Thoracic aorta (tissue), 2 donors: ENCODE measurements at regions not wholly inside any gene's neighbourhood (a gene's known extent, or its start where the extent isn't known, plus 50 kb on each side); places are given as distances from the start of the nearest gene placed in this dataset.

Experiments used
- ATAC-seq: fragments of 150-250 bp; one replicate; pipeline ENCODE4 v1.8.0; 2017; ENCODE audit warnings: low read depth; ENCODE audit not compliant: insufficient number of reproducible peaks, low FRiP score
- DNase-seq: peaks from one replicate; pipeline ENCODE4 v3.0.0-alpha.2; 2020; ENCODE audit warnings: low spot score
- H3K27ac ChIP-seq, 2 donors: fragments of 200-600 bp; sonication (generic); 1 replicate in 1 of 2; 2 replicates in 1 of 2; pipeline ENCODE4 v1.5.1; 2016; ENCODE audit warnings: mild to moderate bottlenecking in 2 of 2, moderate library complexity in 2 of 2
- H3K27me3 ChIP-seq: fragments of 200-600 bp; sonication (generic); replicated peaks from 2 replicates; pipeline ENCODE4 v1.6.0; 2016; ENCODE audit warnings: mild to moderate bottlenecking; ENCODE audit not compliant: insufficient read depth
- H3K36me3 ChIP-seq: fragments of 200-600 bp; sonication (generic); one replicate; pipeline ENCODE4 v1.5.1; 2016
- H3K4me1 ChIP-seq, 2 donors: fragments of 200-600 bp; sonication (generic); 1 replicate in 1 of 2; 2 replicates in 1 of 2; pipeline versions ENCODE4 v1.5.1 to v1.6.0; 2016; ENCODE audit warnings: low read depth in 2 of 2, mild to moderate bottlenecking in 1 of 2; ENCODE audit not compliant: control insufficient read depth in 1 of 2
- H3K4me3 ChIP-seq: fragments of 200-600 bp; sonication (generic); 2 replicates; pipeline ENCODE4 v1.5.1; 2016; ENCODE audit warnings: mild to moderate bottlenecking
- H3K9me3 ChIP-seq: fragments of 200-600 bp; sonication (generic); 2 replicates; pipeline ENCODE4 v1.5.1; 2016
- CTCF ChIP-seq: fragments of 200-600 bp; sonication (generic); IDR thresholded peaks from one replicate; pipeline ENCODE4 v1.5.1; 2019; ENCODE audit warnings: antibody characterized with exemption

GRCh38 chr2:120844070-120844738, 108.5 kb downstream of the GLI2 start:
- DNase-seq (no peak), ATAC-seq (no peak)
- no peak overlapping the region for H3K4me3 ChIP-seq
- H3K36me3 ChIP-seq = no peaks in the 10 kb centered on the region
- H3K27me3 ChIP-seq = no peaks in the 10 kb centered on the region
- H3K9me3 ChIP-seq = no peaks in the 10 kb centered on the region
- TF ChIP-seq CTCF = no peak
- no peak overlapping the region for H3K27ac ChIP-seq
- peaks cover 0 to 10% of the 10 kb centered on the region in 2 donors for H3K4me1 ChIP-seq

- no peak for TF ChIP-seq CTCF
- DNase-seq (no peak), ATAC-seq (no peak)
- Histone ChIP-seq H3K9me3 (no peaks in the 10 kb centered on the region), H3K36me3 (no peaks in the 10 kb centered on the region), H3K4me3 (no peak overlapping the region), H3K4me1 (peaks cover 0 to 10% of the 10 kb centered on the region in 2 donors), H3K27me3 (no peaks in the 10 kb centered on the region), H3K27ac (no peak overlapping the region)
Observed at GRCh38 chr2:120845277-120845676, 109.6 kb downstream of the GLI2 start.

- no peaks in the 10 kb centered on the region for H3K36me3 ChIP-seq
- no peak overlapping the region for H3K27ac ChIP-seq
- TF ChIP-seq CTCF = no peak
- H3K4me3 ChIP-seq = no peak overlapping the region
- ATAC-seq (no peak), DNase-seq (no peak)
- H3K27me3 ChIP-seq = no peaks in the 10 kb centered on the region
- peaks cover 0 to 10% of the 10 kb centered on the region in 2 donors for H3K4me1 ChIP-seq
- H3K9me3 ChIP-seq = no peaks in the 10 kb centered on the region
Observed at GRCh38 chr2:120846406-120847095, 110.9 kb downstream of the GLI2 start.

- TF ChIP-seq CTCF = no peak
- Histone ChIP-seq H3K27ac (no peak overlapping the region), H3K36me3 (no peaks in the 10 kb centered on the region), H3K27me3 (no peaks in the 10 kb centered on the region), H3K4me1 (peaks cover 0 to 10% of the 10 kb centered on the region in 2 donors), H3K4me3 (no peak overlapping the region), H3K9me3 (no peaks in the 10 kb centered on the region)
- DNase-seq (no peak), ATAC-seq (no peak)
Observed at GRCh38 chr2:120847700-120848321, 112.1 kb downstream of the GLI2 start.

- Histone ChIP-seq H3K4me1 (peaks cover 0 to 10% of the 10 kb centered on the region in 2 donors), H3K9me3 (no peaks in the 10 kb centered on the region), H3K36me3 (no peaks in the 10 kb centered on the region), H3K27ac (no peak overlapping the region), H3K27me3 (no peaks in the 10 kb centered on the region), H3K4me3 (no peak overlapping the region)
- ATAC-seq (no peak), DNase-seq (no peak)
- TF ChIP-seq CTCF = no peak
Observed at GRCh38 chr2:120849278-120849677, 113.6 kb downstream of the GLI2 start.
